ENCODE measurements at regions not wholly inside any gene's neighbourhood (a gene's known extent, or its start where the extent isn't known, plus 50 kb on each side); places are given as distances from the start of the nearest gene placed in this dataset.
"Not testable (repeated sequence)": the region's sequence is repeated elsewhere in the genome, so short reads cannot be mapped to it uniquely, and the experiment has no call there.

- H3K4me3 ChIP-seq (ENCODE audit: low read depth in 1 of 2, low read length in 1 of 2), result no peak overlapping the region
- H3K4me1 ChIP-seq (ENCODE audit: control insufficient read depth in 1 of 2, insufficient read depth in 1 of 2, low read depth in 1 of 2, low read length in 1 of 2), result no peaks in the 10 kb centered on the region
- no peaks in the 10 kb centered on the region for H3K27me3 ChIP-seq
- H3K9me3 ChIP-seq, result no peaks in the 10 kb centered on the region
- no peak for TF ChIP-seq CTCF (IDR thresholded peaks at IDR 0.05)
- no peaks in the 10 kb centered on the region for H3K36me3 ChIP-seq
- H3K27ac ChIP-seq, result no peak overlapping the region
These were observed 152.4 kb upstream of the ADCY1 start for GRCh38 chr7:45421806-45422205.

- no peaks in the 10 kb centered on the region for H3K4me1 ChIP-seq (ENCODE audit: control insufficient read depth in 1 of 2, insufficient read depth in 1 of 2, low read depth in 1 of 2, low read length in 1 of 2)
- no peaks in the 10 kb centered on the region for H3K9me3 ChIP-seq
- no peak overlapping the region for H3K27ac ChIP-seq
- no peak for TF ChIP-seq CTCF (IDR thresholded peaks at IDR 0.05)
- no peak overlapping the region for H3K4me3 ChIP-seq (ENCODE audit: low read depth in 1 of 2, low read length in 1 of 2)
- no peaks in the 10 kb centered on the region for H3K27me3 ChIP-seq
- H3K36me3 ChIP-seq, result no peaks in the 10 kb centered on the region
These were observed 143.8 kb upstream of the ADCY1 start for GRCh38 chr7:45430397-45430796.

DNA sequence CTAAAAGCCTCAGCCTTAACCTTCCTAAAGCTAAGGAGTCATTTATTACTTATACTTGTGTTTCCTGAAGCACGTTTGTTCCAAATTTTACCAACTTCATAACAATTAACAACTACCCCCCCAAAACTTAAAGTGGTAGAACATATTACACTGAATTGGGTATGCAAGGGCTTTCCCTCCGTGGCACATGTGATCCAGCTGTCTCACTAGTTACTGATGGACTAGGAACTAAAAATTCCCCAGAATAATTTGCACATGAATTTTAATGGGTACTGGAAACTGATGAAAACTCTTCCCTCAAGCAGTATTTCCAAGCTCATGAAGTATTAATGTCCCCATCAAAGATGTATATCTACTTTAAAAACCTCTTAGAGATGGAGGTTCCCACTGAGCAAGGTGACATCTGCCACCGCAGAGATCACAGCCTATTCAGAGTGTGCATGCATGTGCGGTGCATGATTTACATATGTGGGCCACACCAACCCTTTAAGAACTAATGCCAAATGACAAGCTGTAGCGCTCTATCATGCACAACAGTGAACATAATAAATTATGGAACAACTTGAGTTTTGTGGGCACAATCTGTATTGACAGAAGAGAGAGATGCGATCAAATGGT, 139.9 kb upstream of the ADCY1 start:
- Histone ChIP-seq H3K36me3 (no peaks in the 10 kb centered on the region), H3K4me3 (ENCODE audit: low read depth in 1 of 2, low read length in 1 of 2) (no peak overlapping the region), H3K27ac (no peak overlapping the region), H3K9me3 (no peaks in the 10 kb centered on the region), H3K27me3 (no peaks in the 10 kb centered on the region), H3K4me1 (ENCODE audit: control insufficient read depth in 1 of 2, insufficient read depth in 1 of 2, low read depth in 1 of 2, low read length in 1 of 2) (no peaks in the 10 kb centered on the region)
- TF ChIP-seq CTCF (IDR thresholded peaks at IDR 0.05), result no peak

GRCh38 chr7:45435131-45435530, 139.0 kb upstream of the ADCY1 start:
- H3K9me3 ChIP-seq, result no peaks in the 10 kb centered on the region
- no peaks in the 10 kb centered on the region for H3K4me1 ChIP-seq (ENCODE audit: control insufficient read depth in 1 of 2, insufficient read depth in 1 of 2, low read depth in 1 of 2, low read length in 1 of 2)
- H3K27ac ChIP-seq, result no peak overlapping the region
- H3K27me3 ChIP-seq, result no peaks in the 10 kb centered on the region
- no peak for TF ChIP-seq CTCF (IDR thresholded peaks at IDR 0.05)
- no peak overlapping the region for H3K4me3 ChIP-seq (ENCODE audit: low read depth in 1 of 2, low read length in 1 of 2)
- H3K36me3 ChIP-seq, result no peaks in the 10 kb centered on the region

GRCh38 chr7:45435846-45436245, 138.3 kb upstream of the ADCY1 start:
- Histone ChIP-seq H3K27me3 (no peaks in the 10 kb centered on the region), H3K9me3 (no peaks in the 10 kb centered on the region), H3K27ac (no peak overlapping the region), H3K36me3 (no peaks in the 10 kb centered on the region), H3K4me3 (ENCODE audit: low read depth in 1 of 2, low read length in 1 of 2) (no peak overlapping the region), H3K4me1 (ENCODE audit: control insufficient read depth in 1 of 2, insufficient read depth in 1 of 2, low read depth in 1 of 2, low read length in 1 of 2) (no peaks in the 10 kb centered on the region)
- TF ChIP-seq CTCF (IDR thresholded peaks at IDR 0.05), result no peak

DNA sequence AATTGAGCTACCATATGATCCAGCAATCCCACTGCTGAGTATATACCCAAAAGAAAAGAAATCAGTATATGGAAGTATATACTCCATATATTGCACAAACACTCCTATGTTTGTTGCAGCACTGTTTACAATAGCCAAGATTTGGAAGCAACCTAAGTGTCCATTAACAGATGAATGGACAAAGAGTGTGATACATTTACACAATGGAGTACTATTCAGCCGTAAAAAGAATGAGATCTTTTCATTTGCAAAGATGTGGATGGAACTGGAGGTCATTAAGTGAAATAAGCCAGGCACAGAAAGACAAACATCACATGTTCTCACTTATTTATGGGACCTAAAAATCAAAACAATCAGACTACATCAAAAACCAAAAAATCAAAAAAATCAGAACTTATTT, 133.4 kb upstream of the ADCY1 start:
- H3K4me3 ChIP-seq (ENCODE audit: low read depth in 1 of 2, low read length in 1 of 2); H3K36me3 ChIP-seq; H3K27me3 ChIP-seq; H3K4me1 ChIP-seq (ENCODE audit: control insufficient read depth in 1 of 2, insufficient read depth in 1 of 2, low read depth in 1 of 2, low read length in 1 of 2); H3K27ac ChIP-seq; H3K9me3 ChIP-seq: not testable (repeated sequence)
